Hepatocyte (in vitro differentiated cells): ENCODE measurements at regions not wholly inside any gene's neighbourhood (a gene's known extent, or its start where the extent isn't known, plus 50 kb on each side); places are given as distances from the start of the nearest gene placed in this dataset.

Source experiments
- EZH2phosphoT487 ChIP-seq: fragments of 200-600 bp; sonication (generic); IDR thresholded peaks from one replicate; pipeline ENCODE4 v1.6.1; 2018; ENCODE audit warnings: antibody characterized with exemption, mild to moderate bottlenecking, low read depth, moderate library complexity; ENCODE audit not compliant: unreplicated experiment, severe bottlenecking
- TF ChIP-seq, protein P1 (sequence below): fragments of 200-600 bp; sonication (generic); IDR thresholded peaks from 2 replicates; pipeline ENCODE4 v1.5.1; 2016; ENCODE audit warnings: antibody characterized with exemption, mild to moderate bottlenecking; ENCODE audit not compliant: poor library complexity

DNA sequence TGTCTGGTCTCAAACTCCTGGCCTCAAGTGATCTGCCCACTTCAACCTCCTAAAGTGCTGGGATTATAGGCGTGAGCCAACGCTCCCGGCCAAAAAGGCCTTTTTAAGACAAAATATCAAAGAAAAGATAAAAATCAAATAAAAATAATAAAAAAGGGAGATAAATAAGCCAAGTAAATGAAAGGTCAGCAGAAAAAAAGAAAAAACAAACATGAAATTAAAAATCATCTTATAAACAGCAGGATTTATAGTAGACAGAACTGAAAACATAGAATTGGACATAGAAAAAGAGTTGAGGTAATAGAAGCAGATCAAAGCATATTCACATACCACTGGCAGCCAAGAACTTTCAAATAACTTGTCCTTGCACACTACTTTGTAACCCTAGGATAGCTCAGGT is 983.4 kb downstream of the ROBO2 start:
- TF ChIP-seq, protein P1, sequence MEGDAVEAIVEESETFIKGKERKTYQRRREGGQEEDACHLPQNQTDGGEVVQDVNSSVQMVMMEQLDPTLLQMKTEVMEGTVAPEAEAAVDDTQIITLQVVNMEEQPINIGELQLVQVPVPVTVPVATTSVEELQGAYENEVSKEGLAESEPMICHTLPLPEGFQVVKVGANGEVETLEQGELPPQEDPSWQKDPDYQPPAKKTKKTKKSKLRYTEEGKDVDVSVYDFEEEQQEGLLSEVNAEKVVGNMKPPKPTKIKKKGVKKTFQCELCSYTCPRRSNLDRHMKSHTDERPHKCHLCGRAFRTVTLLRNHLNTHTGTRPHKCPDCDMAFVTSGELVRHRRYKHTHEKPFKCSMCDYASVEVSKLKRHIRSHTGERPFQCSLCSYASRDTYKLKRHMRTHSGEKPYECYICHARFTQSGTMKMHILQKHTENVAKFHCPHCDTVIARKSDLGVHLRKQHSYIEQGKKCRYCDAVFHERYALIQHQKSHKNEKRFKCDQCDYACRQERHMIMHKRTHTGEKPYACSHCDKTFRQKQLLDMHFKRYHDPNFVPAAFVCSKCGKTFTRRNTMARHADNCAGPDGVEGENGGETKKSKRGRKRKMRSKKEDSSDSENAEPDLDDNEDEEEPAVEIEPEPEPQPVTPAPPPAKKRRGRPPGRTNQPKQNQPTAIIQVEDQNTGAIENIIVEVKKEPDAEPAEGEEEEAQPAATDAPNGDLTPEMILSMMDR = no peak
- TF ChIP-seq EZH2phosphoT487 = no peak
